ENCODE measurements at regions not wholly inside any gene's neighbourhood (a gene's known extent, or its start where the extent isn't known, plus 50 kb on each side); places are given as distances from the start of the nearest gene placed in this dataset.
"Not testable (repeated sequence)": the region's sequence is repeated elsewhere in the genome, so short reads cannot be mapped to it uniquely, and the experiment has no call there.

DNA sequence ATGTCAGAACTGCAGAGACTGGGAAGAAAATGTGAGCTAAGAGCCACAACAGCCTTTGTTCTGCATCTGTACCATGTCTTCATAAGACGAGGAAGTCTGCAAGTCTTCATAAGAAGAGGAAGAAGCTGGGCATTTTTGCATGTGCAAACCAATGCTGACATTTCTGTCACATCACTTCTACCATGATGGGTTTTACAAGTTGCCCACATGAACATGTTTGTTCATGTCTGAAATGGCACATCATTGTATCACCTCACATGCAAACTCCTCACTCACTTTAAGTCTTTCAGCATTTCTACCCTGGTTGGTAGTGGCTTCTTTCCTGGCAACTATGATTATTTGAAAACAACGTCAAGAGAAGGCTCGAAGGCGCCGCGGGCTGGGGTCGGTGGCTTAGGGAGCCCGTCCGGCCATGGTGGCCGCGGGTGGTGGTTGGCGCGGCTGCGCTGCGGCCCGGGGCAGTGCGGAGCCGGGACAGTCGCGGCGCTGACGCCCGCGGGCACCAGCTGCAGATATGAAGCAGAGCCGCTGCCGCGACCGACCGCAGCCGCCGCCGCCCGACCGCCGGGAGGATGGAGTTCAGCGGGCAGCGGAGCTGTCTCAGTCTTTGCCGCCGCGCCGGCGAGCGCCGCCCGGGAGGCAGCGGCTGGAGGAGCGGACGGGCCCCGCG lies 433.1 kb upstream of the WWC1 start:
- not testable (repeated sequence) for TF ChIP-seq POLR2A (IDR thresholded peaks at IDR 0.05)
- TF ChIP-seq, protein P1, sequence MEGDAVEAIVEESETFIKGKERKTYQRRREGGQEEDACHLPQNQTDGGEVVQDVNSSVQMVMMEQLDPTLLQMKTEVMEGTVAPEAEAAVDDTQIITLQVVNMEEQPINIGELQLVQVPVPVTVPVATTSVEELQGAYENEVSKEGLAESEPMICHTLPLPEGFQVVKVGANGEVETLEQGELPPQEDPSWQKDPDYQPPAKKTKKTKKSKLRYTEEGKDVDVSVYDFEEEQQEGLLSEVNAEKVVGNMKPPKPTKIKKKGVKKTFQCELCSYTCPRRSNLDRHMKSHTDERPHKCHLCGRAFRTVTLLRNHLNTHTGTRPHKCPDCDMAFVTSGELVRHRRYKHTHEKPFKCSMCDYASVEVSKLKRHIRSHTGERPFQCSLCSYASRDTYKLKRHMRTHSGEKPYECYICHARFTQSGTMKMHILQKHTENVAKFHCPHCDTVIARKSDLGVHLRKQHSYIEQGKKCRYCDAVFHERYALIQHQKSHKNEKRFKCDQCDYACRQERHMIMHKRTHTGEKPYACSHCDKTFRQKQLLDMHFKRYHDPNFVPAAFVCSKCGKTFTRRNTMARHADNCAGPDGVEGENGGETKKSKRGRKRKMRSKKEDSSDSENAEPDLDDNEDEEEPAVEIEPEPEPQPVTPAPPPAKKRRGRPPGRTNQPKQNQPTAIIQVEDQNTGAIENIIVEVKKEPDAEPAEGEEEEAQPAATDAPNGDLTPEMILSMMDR (IDR thresholded peaks at IDR 0.05 in 4 of 5, conservative IDR thresholded peaks at IDR 0.05 in 1 of 5), result not testable (repeated sequence)

Data from gastrocnemius medialis (tissue), 4 donors.